ENCODE measurements at regions not wholly inside any gene's neighbourhood (a gene's known extent, or its start where the extent isn't known, plus 50 kb on each side); places are given as distances from the start of the nearest gene placed in this dataset.
"Not testable (repeated sequence)": the region's sequence is repeated elsewhere in the genome, so short reads cannot be mapped to it uniquely, and the experiment has no call there.

- not testable (repeated sequence) for TF ChIP-seq CTCF, POLR2A (IDR thresholded peaks at IDR 0.05)
Measured at GRCh38 chr4:102410884-102411283, 65.6 kb upstream of the SLC39A8 start.

All from thyroid gland (tissue), 4 donors.